ENCODE measurements at regions not wholly inside any gene's neighbourhood (a gene's known extent, or its start where the extent isn't known, plus 50 kb on each side); places are given as distances from the start of the nearest gene placed in this dataset.

DNA sequence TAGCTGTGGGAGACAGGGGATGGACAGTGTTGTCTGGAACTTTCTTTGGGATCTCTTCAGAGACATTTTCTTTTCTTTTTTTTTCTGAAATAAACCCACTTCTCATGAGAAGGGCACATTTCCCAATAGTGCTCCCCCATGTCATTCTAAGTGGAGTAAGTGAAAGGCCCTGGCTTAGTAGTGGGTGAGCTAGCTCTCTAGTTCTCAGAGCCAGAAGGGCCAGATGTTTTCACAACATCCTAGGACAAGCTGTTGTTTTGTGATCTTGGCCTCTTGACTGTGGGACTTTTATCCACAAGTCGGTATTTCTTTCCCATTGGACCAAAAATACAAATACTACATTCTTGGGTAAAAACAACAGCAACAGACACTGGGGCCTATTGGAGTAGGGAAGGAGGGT lies 607.7 kb upstream of the TENM4 start:
- TF ChIP-seq POLR2A (IDR thresholded peaks at IDR 0.05): no peak
- TF ChIP-seq, protein P1, sequence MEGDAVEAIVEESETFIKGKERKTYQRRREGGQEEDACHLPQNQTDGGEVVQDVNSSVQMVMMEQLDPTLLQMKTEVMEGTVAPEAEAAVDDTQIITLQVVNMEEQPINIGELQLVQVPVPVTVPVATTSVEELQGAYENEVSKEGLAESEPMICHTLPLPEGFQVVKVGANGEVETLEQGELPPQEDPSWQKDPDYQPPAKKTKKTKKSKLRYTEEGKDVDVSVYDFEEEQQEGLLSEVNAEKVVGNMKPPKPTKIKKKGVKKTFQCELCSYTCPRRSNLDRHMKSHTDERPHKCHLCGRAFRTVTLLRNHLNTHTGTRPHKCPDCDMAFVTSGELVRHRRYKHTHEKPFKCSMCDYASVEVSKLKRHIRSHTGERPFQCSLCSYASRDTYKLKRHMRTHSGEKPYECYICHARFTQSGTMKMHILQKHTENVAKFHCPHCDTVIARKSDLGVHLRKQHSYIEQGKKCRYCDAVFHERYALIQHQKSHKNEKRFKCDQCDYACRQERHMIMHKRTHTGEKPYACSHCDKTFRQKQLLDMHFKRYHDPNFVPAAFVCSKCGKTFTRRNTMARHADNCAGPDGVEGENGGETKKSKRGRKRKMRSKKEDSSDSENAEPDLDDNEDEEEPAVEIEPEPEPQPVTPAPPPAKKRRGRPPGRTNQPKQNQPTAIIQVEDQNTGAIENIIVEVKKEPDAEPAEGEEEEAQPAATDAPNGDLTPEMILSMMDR (IDR thresholded peaks at IDR 0.05): no peak

Data from Peyer's patch (tissue), 4 donors.